ENCODE measurements at regions not wholly inside any gene's neighbourhood (a gene's known extent, or its start where the extent isn't known, plus 50 kb on each side); places are given as distances from the start of the nearest gene placed in this dataset.

GRCh38 chr2:22942441-22942840 is 442.5 kb upstream of the KLHL29 start:
- TF ChIP-seq EZH2 (IDR thresholded peaks at IDR 0.05) (no peak), CTCF (IDR thresholded peaks at IDR 0.05) (no peak)
